ENCODE measurements at regions not wholly inside any gene's neighbourhood (a gene's known extent, or its start where the extent isn't known, plus 50 kb on each side); places are given as distances from the start of the nearest gene placed in this dataset.

GRCh38 chr2:3101016-3101942, 276.3 kb downstream of the EIPR1 start:
- no peak overlapping the region for H3K4me3 ChIP-seq (replicated peaks in 1 of 2; ENCODE audit: low read depth in 1 of 2, low read length in 2 of 2)
- BruUV-seq (replicated peaks) = no TSS peak
- POLR2A ChIA-PET = no interaction called here
- no peaks in the 10 kb centered on the region for H4K20me1 ChIP-seq (ENCODE audit: insufficient read depth)
- H3K9me3 ChIP-seq (ENCODE audit: control insufficient read depth in 1 of 2, insufficient read depth in 1 of 2, low read depth in 1 of 2, low read length in 2 of 2) = no peaks in the 10 kb centered on the region
- ATAC-seq (no peak), DNase-seq (ENCODE audit: low read depth, low spot score) (no peak)
- H3K27ac ChIP-seq (ENCODE audit: low read depth, low read length) = no peak overlapping the region
- H3K36me3 ChIP-seq (ENCODE audit: control insufficient read depth in 1 of 2, insufficient read depth in 2 of 2, low read length in 2 of 2) = no peaks in the 10 kb centered on the region
- H3K4me2 ChIP-seq (ENCODE audit: low read length) = no peak overlapping the region
- intact Hi-C loops (cut with micrococcal nuclease) = no loop called here
- RAD21 ChIA-PET (ENCODE audit: low non-redundant PET in 1 of 2, low total read pairs in 2 of 2, uncharacterized antibody in 2 of 2, unreplicated experiment in 2 of 2) = no interaction called here
- no peaks in the 10 kb centered on the region for H3K9me2 ChIP-seq (ENCODE audit: insufficient read depth)
- peaks cover 28% of the 10 kb centered on the region for H3K27me3 ChIP-seq (ENCODE audit: insufficient read depth, low read length)
- no peaks in the 10 kb centered on the region; a peak in 1 of 4 replicates for H3K4me1 ChIP-seq (ENCODE audit: control insufficient read depth in 1 of 2, insufficient read depth in 2 of 2, low read length in 2 of 2)
- no peak overlapping the region for H3K9ac ChIP-seq (ENCODE audit: low read length)
- CTCF ChIA-PET = no interaction called here
- TF ChIP-seq FOSL1 (IDR thresholded peaks at IDR 0.05; ENCODE audit: low read depth) (no peak), ZFX (IDR thresholded peaks at IDR 0.05) (no peak), YY1 (IDR thresholded peaks at IDR 0.05; ENCODE audit: extremely low read depth, insufficient replicate concordance, low read depth, low read length) (no peak)
- no peaks in the 10 kb centered on the region for H3K79me2 ChIP-seq (ENCODE audit: insufficient read depth, low read length)
- no peak overlapping the region for H2AFZ ChIP-seq (ENCODE audit: low read depth, low read length, poor library complexity, severe bottlenecking)

GRCh38 chr2:3100386-3100785, 277.2 kb downstream of the EIPR1 start:
- Histone ChIP-seq H3K9me2 (ENCODE audit: insufficient read depth) (no peaks in the 10 kb centered on the region), H3K27me3 (ENCODE audit: insufficient read depth, low read length) (peaks cover 28% of the 10 kb centered on the region), H4K20me1 (ENCODE audit: insufficient read depth) (no peaks in the 10 kb centered on the region), H3K27ac (ENCODE audit: low read depth, low read length) (no peak overlapping the region), H3K4me3 (replicated peaks in 1 of 2; ENCODE audit: low read depth in 1 of 2, low read length in 2 of 2) (no peak overlapping the region), H3K9ac (ENCODE audit: low read length) (no peak overlapping the region), H3K79me2 (ENCODE audit: insufficient read depth, low read length) (no peaks in the 10 kb centered on the region), H3K36me3 (ENCODE audit: control insufficient read depth in 1 of 2, insufficient read depth in 2 of 2, low read length in 2 of 2) (no peaks in the 10 kb centered on the region), H3K9me3 (ENCODE audit: control insufficient read depth in 1 of 2, insufficient read depth in 1 of 2, low read depth in 1 of 2, low read length in 2 of 2) (no peaks in the 10 kb centered on the region), H3K4me1 (ENCODE audit: control insufficient read depth in 1 of 2, insufficient read depth in 2 of 2, low read length in 2 of 2) (no peaks in the 10 kb centered on the region; a peak in 1 of 4 replicates), H2AFZ (ENCODE audit: low read depth, low read length, poor library complexity, severe bottlenecking) (no peak overlapping the region), H3K4me2 (ENCODE audit: low read length) (no peak overlapping the region)
- DNase-seq (ENCODE audit: low read depth, low spot score) (no peak), ATAC-seq (no peak)
- ChIA-PET POLR2A (no interaction called here), RAD21 (ENCODE audit: low non-redundant PET in 1 of 2, low total read pairs in 2 of 2, uncharacterized antibody in 2 of 2, unreplicated experiment in 2 of 2) (no interaction called here), CTCF (no interaction called here)
- TF ChIP-seq RAD21 (IDR thresholded peaks at IDR 0.05; ENCODE audit: low read depth) (no peak), EZH2 (IDR thresholded peaks at IDR 0.05) (no peak), CBX3 (IDR thresholded peaks at IDR 0.05; ENCODE audit: low read depth) (no peak), FOSL1 (IDR thresholded peaks at IDR 0.05; ENCODE audit: low read depth) (no peak)
- BruUV-seq (replicated peaks) = no TSS peak
- intact Hi-C loops (cut with micrococcal nuclease) = no loop called here

All from HCT116 (cell line).